GM12878 (cell line): ENCODE measurements at regions not wholly inside any gene's neighbourhood (a gene's known extent, or its start where the extent isn't known, plus 50 kb on each side); places are given as distances from the start of the nearest gene placed in this dataset.

Source experiments
- ATAC-seq: fragments of 200-7000 bp; cut with Tn5 transposase; 3 replicates; pipeline ENCODE4 v1.9.1; 2020; ENCODE audit warnings: mild to moderate bottlenecking, moderate library complexity
- BruUV-seq: library from RNA; stranded (reverse); fragments of 400-500 nt; replicated peaks from 2 replicates; lab custom pipeline; 2021; lab: Mats Ljungman, UMichigan
- CTCF ChIA-PET: fragments of 300-600 bp; sonication (Branson Sonifier 250); formaldehyde crosslinking; extraction: SDS; loops from one replicate; lab custom pipeline; 2021; ENCODE audit warnings: inconsistent platforms; lab: Yijun Ruan, JAX
- POLR2A ChIA-PET: fragments of 350-600 bp; formaldehyde crosslinking; extraction: SDS; loops from one replicate; lab custom pipeline; 2021; ENCODE audit warnings: inconsistent platforms; lab: Charles Lee
- RAD21 ChIA-PET: fragments of 300-600 bp; sonication (Branson Sonifier 250); formaldehyde crosslinking; loops from one replicate; lab custom pipeline; 2023; ENCODE audit warnings: antibody characterized with exemption; ENCODE audit not compliant: unreplicated experiment; lab: Charles Lee
- SMC1A ChIA-PET: fragments of 300-600 bp; sonication (Branson Sonifier 250); formaldehyde crosslinking; loops from one replicate; lab custom pipeline; 2023; ENCODE audit not compliant: unreplicated experiment, uncharacterized antibody; lab: Charles Lee
- DNase-seq: peaks from one replicate; pipeline ENCODE4 v3.0.0-alpha.2; 2011; ENCODE audit warnings: low read depth, low spot score
- FAIRE-seq: peaks from 3 replicates; lab custom pipeline; 2011; peaks lifted over from hg19 to GRCh38; lab: Jason Lieb, UNC
- H2AFZ ChIP-seq: 2 replicates; pipeline ENCODE4 v1.6.0; 2011; ENCODE audit warnings: low read depth, low read length, control low read depth; ENCODE audit not compliant: control insufficient read depth
- H3K27ac ChIP-seq: 2 replicates; pipeline ENCODE4 v1.5.1; 2011; ENCODE audit warnings: control low read depth; ENCODE audit not compliant: control insufficient read depth, insufficient read depth
- H3K27me3 ChIP-seq, 2 experiments: replicated peaks in 1 of 2; 2 replicates each; pipeline versions ENCODE4 v1.6.0 to v1.6.1; 2011; ENCODE audit warnings: low read length in 1 of 2; ENCODE audit not compliant: control insufficient read depth in 2 of 2, insufficient read depth in 2 of 2
- H3K36me3 ChIP-seq, 2 experiments: 2 replicates each; pipeline ENCODE4 v1.5.1; 2011; ENCODE audit warnings: low read length in 1 of 2; ENCODE audit not compliant: control insufficient read depth in 2 of 2, insufficient read depth in 2 of 2
- H3K4me1 ChIP-seq: 2 replicates; pipeline ENCODE4 v1.6.1; 2011; ENCODE audit warnings: mild to moderate bottlenecking, low read length, moderate library complexity, mixed read lengths; ENCODE audit not compliant: control insufficient read depth, insufficient read depth
- H3K4me2 ChIP-seq: 2 replicates; pipeline ENCODE4 v1.6.0; 2011; ENCODE audit warnings: control low read depth; ENCODE audit not compliant: control insufficient read depth, insufficient read depth
- H3K4me3 ChIP-seq: fragments of 200-600 bp; sonication (generic); 2 replicates; pipeline ENCODE4 v1.5.1; 2016
- H3K79me2 ChIP-seq: 2 replicates; pipeline ENCODE4 v1.6.0; 2011; ENCODE audit warnings: low read length; ENCODE audit not compliant: control insufficient read depth, insufficient read depth
- H3K9ac ChIP-seq: 2 replicates; pipeline ENCODE4 v1.8.0; 2011; ENCODE audit warnings: low read length, control low read depth, mixed read lengths; ENCODE audit not compliant: control insufficient read depth, insufficient read depth
- H3K9me3 ChIP-seq: replicated peaks from 3 replicates; pipeline ENCODE4 v1.5.1; 2011; ENCODE audit warnings: mild to moderate bottlenecking, low read length; ENCODE audit not compliant: control insufficient read depth, insufficient read depth
- H4K20me1 ChIP-seq: 2 replicates; pipeline ENCODE4 v1.6.0; 2011; ENCODE audit not compliant: control insufficient read depth, insufficient read depth
- BACH1 ChIP-seq: fragments of 450-650 bp; IDR thresholded peaks from 2 replicates; pipeline ENCODE4 v1.6.1; 2017; ENCODE audit warnings: mild to moderate bottlenecking, borderline replicate concordance
- CEBPB ChIP-seq, 2 experiments: fragments of 150-350 bp in 1 of 2; IDR thresholded peaks; 2 replicates each; pipeline ENCODE4 v1.6.1; 2012 to 2014; ENCODE audit warnings: low read depth in 2 of 2, low read length in 2 of 2, borderline replicate concordance in 1 of 2, inconsistent platforms in 1 of 2
- CHD1 ChIP-seq: IDR thresholded peaks from 2 replicates; pipeline ENCODE4 v1.6.1; 2012; ENCODE audit warnings: low read depth, low read length, improper control_type of control experiment
- HDAC2 ChIP-seq: fragments of 200-600 bp; sonication (generic); IDR thresholded peaks from 2 replicates; pipeline ENCODE4 v1.6.1; 2017
- JUNB ChIP-seq: IDR thresholded peaks from 2 replicates; pipeline ENCODE4 v1.6.1; 2016; ENCODE audit warnings: antibody characterized with exemption, mild to moderate bottlenecking
- MXI1 ChIP-seq: fragments of 150-350 bp; IDR thresholded peaks from 2 replicates; pipeline ENCODE4 v1.6.1; 2011; ENCODE audit warnings: low read depth, mild to moderate bottlenecking, inconsistent platforms, low read length, improper control_type of control experiment
- PML ChIP-seq: IDR thresholded peaks from 2 replicates; pipeline ENCODE4 v1.6.1; 2012; ENCODE audit warnings: low read length, inconsistent platforms
- YBX1 ChIP-seq: fragments of 450-650 bp; IDR thresholded peaks from 2 replicates; pipeline ENCODE4 v1.6.1; 2016; ENCODE audit warnings: antibody characterized with exemption
- WGBS: methylation state at CpG from one replicate; pipeline ENCODE4 v1.1.6; 2016; ENCODE audit warnings: low lambda C conversion rate; ENCODE audit not compliant: insufficient replicate concordance, insufficient coverage; ENCODE audit errors: missing lambda C conversion rate; 5-methylcytosine and 5-hydroxymethylcytosine counted together
- in situ Hi-C: fragments of 300-500 bp; cut with MboI; formaldehyde crosslinking; loops from 9 replicates; pipeline ENCODE4 v1.14.3; 2018; ENCODE audit warnings: mixed read lengths
- intact Hi-C: fragments of 100-400 bp; cut with micrococcal nuclease; formaldehyde crosslinking; loops from one replicate; pipeline ENCODE4 v1.14.2; 2022; ENCODE audit not compliant: unreplicated experiment
- TF ChIP-seq, protein P1 (sequence below): fragments of 450-650 bp; IDR thresholded peaks from 2 replicates; pipeline ENCODE4 v1.6.1; 2017; ENCODE audit warnings: borderline replicate concordance
- TF ChIP-seq, protein P2 (sequence below): fragments of 450-650 bp; IDR thresholded peaks from 2 replicates; pipeline ENCODE4 v1.6.1; 2018; ENCODE audit warnings: mild to moderate bottlenecking, low read depth, moderate library complexity; ENCODE audit not compliant: partially characterized antibody
- TF ChIP-seq, protein P3 (sequence below): fragments of 450-650 bp; IDR thresholded peaks from 2 replicates; pipeline ENCODE4 v1.6.1; 2017; ENCODE audit warnings: antibody characterized with exemption, mild to moderate bottlenecking, moderate library complexity

DNA sequence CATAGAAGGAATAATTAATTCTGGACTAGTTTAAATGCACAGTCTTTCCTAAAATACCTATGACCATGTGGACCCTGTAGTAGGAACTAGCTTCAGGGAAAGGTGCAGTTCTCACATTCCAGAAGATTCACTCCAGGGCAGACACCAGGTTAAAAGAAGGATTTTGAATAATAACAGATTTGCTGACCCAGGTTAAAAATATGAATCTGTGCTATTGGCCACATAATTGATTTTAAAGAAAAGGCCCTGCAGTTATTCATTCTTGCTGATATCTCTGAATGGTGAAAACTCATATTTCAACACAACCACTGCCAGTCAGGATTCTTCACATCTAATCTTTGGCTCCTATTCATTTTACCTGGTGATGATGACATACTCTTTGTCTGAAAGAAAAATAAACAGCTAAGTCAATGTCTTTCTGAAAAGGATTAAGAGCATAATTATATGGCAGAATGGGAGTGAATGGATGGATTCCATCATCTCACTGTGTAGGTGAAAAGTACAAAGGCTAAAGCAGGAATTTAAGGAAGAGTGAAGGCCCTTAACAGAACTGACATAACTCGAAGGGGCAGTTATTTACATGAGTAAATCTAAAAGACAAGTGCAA lies 432.8 kb downstream of the PDGFC start:
- H3K4me2 ChIP-seq: no peak overlapping the region
- H3K9me3 ChIP-seq: no peaks in the 10 kb centered on the region
- H3K36me3 ChIP-seq: no peaks in the 10 kb centered on the region
- ChIA-PET SMC1A (no interaction called here), POLR2A (no interaction called here), CTCF (no interaction called here), RAD21 (no interaction called here)
- H3K27ac ChIP-seq: no peak overlapping the region
- 0% methylated on average over 1 of the region's 1 CpG for WGBS
- TF ChIP-seq HDAC2: no peak
- no peak for TF ChIP-seq CHD1
- no peak for TF ChIP-seq CEBPB (IDR thresholded peaks at IDR 0.05; ENCODE audit: borderline replicate concordance in 1 of 2, low read depth in 2 of 2, low read length in 2 of 2)
- no peak for TF ChIP-seq JUNB
- TF ChIP-seq, protein P1, sequence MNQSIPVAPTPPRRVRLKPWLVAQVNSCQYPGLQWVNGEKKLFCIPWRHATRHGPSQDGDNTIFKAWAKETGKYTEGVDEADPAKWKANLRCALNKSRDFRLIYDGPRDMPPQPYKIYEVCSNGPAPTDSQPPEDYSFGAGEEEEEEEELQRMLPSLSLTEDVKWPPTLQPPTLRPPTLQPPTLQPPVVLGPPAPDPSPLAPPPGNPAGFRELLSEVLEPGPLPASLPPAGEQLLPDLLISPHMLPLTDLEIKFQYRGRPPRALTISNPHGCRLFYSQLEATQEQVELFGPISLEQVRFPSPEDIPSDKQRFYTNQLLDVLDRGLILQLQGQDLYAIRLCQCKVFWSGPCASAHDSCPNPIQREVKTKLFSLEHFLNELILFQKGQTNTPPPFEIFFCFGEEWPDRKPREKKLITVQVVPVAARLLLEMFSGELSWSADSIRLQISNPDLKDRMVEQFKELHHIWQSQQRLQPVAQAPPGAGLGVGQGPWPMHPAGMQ: no peak
- TF ChIP-seq, protein P2, sequence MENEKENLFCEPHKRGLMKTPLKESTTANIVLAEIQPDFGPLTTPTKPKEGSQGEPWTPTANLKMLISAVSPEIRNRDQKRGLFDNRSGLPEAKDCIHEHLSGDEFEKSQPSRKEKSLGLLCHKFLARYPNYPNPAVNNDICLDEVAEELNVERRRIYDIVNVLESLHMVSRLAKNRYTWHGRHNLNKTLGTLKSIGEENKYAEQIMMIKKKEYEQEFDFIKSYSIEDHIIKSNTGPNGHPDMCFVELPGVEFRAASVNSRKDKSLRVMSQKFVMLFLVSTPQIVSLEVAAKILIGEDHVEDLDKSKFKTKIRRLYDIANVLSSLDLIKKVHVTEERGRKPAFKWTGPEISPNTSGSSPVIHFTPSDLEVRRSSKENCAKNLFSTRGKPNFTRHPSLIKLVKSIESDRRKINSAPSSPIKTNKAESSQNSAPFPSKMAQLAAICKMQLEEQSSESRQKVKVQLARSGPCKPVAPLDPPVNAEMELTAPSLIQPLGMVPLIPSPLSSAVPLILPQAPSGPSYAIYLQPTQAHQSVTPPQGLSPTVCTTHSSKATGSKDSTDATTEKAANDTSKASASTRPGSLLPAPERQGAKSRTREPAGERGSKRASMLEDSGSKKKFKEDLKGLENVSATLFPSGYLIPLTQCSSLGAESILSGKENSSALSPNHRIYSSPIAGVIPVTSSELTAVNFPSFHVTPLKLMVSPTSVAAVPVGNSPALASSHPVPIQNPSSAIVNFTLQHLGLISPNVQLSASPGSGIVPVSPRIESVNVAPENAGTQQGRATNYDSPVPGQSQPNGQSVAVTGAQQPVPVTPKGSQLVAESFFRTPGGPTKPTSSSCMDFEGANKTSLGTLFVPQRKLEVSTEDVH: no peak
- no peak for TF ChIP-seq YBX1
- TF ChIP-seq BACH1: no peak
- TF ChIP-seq, protein P3, sequence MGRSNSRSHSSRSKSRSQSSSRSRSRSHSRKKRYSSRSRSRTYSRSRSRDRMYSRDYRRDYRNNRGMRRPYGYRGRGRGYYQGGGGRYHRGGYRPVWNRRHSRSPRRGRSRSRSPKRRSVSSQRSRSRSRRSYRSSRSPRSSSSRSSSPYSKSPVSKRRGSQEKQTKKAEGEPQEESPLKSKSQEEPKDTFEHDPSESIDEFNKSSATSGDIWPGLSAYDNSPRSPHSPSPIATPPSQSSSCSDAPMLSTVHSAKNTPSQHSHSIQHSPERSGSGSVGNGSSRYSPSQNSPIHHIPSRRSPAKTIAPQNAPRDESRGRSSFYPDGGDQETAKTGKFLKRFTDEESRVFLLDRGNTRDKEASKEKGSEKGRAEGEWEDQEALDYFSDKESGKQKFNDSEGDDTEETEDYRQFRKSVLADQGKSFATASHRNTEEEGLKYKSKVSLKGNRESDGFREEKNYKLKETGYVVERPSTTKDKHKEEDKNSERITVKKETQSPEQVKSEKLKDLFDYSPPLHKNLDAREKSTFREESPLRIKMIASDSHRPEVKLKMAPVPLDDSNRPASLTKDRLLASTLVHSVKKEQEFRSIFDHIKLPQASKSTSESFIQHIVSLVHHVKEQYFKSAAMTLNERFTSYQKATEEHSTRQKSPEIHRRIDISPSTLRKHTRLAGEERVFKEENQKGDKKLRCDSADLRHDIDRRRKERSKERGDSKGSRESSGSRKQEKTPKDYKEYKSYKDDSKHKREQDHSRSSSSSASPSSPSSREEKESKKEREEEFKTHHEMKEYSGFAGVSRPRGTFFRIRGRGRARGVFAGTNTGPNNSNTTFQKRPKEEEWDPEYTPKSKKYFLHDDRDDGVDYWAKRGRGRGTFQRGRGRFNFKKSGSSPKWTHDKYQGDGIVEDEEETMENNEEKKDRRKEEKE: no peak
- no peak for TF ChIP-seq PML
- TF ChIP-seq MXI1: no peak
- H3K27me3 ChIP-seq: no peaks in the 10 kb centered on the region; a peak in 1 of 4 replicates
- FAIRE-seq (no peak), ATAC-seq (no peak), DNase-seq (no peak)
- H4K20me1 ChIP-seq: no peaks in the 10 kb centered on the region
- intact Hi-C loops: no loop called here
- in situ Hi-C loops: no loop called here
- no TSS peak for BruUV-seq
- H3K4me3 ChIP-seq: no peak overlapping the region
- no peaks in the 10 kb centered on the region for H3K79me2 ChIP-seq
- no peaks in the 10 kb centered on the region for H3K4me1 ChIP-seq
- H3K9ac ChIP-seq: no peak overlapping the region
- H2AFZ ChIP-seq: no peak overlapping the region
